HG03571 (cell line): ENCODE measurements at regions not wholly inside any gene's neighbourhood (a gene's known extent, or its start where the extent isn't known, plus 50 kb on each side); places are given as distances from the start of the nearest gene placed in this dataset.
"Not testable (repeated sequence)": the region's sequence is repeated elsewhere in the genome, so short reads cannot be mapped to it uniquely, and the experiment has no call there.

Source experiments
- ATAC-seq: cut with Tn5 transposase; IDR thresholded peaks from one replicate; pipeline ENCODE4 v1.9.1; 2021; ENCODE audit not compliant: unreplicated experiment

- ATAC-seq, result not testable (repeated sequence)
Measured at GRCh38 chr16:29355339-29356059, 51.0 kb downstream of the NPIPB11 start.

DNA sequence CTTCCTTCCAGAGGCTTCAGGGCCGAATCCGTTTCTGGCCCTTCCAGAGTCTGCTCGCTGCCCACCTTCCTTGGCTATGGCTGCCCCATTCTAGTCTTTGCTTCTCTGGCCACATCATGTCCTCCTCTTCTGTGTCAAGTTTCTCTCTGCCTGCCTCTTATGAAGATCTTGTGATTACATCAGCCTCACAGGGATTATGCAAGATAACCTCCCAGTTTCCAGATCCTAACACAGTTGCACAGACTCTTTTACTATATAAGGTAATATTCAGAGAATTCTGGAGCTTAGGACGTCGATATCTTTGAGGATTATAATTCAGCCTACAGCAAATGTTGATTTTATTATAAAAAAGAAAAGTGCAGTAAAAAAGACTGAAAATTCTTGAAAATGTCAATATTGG is 52.1 kb downstream of the NPIPB11 start:
- not testable (repeated sequence) for ATAC-seq

- ATAC-seq, result not testable (repeated sequence)
Measured at GRCh38 chr16:29352617-29352999, 53.9 kb downstream of the NPIPB11 start.

- not testable (repeated sequence) for ATAC-seq
Measured at GRCh38 chr16:29351970-29352616, 54.4 kb downstream of the NPIPB11 start.

DNA sequence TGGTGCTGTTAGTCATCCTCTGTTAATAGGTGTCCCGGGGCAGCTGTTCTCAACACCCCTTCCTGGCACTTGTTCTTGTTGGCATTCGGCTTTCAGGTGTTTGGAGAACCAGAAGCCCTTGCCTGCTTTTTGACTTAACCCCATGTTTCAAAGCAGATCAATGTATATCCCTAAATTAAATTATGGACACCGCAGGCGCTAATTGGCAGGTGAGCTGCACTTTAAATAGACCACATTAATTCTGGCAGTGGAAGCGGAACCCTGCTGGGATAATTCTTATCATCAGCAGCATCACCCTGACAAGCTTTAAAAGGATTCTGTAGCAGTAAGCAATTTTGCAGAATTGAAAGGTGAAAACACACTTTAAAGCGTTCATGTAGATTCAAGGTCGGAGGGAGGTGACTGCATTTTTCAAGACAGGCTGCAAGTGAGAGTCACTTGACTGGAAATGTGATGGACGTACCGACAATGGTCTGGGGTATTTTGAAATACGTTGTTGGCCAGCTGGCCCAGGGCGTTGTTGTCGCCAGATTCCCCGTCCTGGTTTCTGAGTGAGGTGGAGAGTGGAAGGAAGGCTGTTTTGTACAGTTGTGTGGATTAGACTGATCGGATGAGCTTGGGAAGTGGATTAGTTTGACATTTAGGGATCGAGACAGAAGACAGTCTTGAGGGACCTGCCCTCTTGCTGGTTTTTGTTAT is 55.1 kb downstream of the NPIPB11 start:
- not testable (repeated sequence) for ATAC-seq

DNA sequence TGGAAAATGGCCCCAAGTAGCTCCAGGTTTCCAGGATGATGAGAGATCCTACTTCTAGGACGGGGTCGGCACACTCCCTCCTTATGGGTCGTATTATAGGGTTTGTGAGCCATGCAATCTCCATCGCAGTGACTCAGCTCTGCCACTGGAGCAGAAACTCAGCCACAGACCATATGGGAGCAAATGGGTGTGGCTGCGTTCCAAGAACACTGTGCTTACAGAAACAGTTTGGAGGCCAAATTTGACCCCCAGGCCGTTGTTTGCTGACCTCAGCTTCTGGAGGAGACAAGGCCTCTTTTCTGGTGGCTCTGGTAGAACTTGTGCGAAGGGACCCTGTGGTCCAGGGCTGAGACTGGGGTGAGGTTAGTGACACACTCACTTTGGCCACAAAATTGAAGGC is 56.5 kb downstream of the NPIPB11 start:
- ATAC-seq, result not testable (repeated sequence)

- not testable (repeated sequence) for ATAC-seq
Measured at GRCh38 chr16:29348748-29349147, 57.8 kb downstream of the NPIPB11 start.

- ATAC-seq, result not testable (repeated sequence)
Measured at GRCh38 chr16:29348123-29348690, 58.3 kb downstream of the NPIPB11 start.

DNA sequence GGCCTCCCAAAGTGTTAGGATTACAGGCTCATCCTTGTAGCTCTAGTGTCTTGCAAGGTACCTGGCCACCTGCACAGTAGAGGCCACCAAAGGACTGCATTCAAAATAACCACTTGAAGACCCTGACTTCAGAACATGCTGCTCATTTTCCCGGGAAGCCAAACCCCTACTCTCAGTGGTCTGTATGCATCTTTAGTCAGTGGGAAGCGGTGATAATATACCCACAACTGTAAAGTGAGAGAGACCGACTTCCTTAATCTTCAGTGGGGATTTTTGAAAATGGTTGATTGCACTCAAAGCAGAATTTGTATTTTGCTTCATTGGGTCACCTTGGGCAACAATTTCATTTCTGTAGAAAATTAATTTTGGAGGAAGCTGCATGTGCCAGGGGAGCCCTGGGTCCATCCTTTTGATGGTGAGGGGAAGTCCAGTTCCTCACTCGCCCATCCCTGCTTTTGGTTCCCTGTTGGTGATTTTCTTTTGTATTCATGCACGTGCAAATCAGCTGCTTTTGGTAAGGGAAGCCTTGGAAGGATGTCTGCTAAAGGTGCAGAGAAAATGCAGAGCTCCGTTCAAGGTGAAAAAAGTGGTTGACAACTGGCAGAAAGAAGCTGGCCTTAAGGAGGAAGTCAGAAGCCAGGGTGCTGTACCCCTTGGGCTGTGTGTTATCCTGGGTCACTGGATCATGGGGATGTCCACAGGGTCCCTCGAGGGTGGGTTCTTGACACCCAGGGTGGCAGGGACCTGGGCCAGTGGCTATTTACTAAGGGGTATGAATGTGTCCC is 59.5 kb downstream of the NPIPB11 start:
- ATAC-seq, result not testable (repeated sequence)

DNA sequence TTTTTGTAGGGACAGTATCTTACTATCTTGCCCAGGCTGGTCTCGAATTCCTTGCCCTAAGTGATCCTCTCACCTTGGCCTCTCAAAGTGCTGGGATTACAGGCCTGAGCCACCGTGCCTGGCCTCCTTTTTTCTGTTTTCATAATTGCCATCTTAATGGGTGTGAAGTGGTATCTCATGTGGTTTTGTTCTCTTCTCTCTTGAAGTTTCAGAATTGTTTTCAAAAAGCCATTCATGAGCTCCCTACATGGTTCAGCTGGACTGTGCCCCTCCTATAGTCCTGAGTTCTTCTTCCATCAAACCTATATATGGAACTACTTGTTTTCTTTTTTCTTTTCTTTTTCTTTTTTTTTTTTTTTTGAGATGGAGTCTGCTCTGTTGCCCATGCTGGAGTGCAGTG is 60.3 kb downstream of the NPIPB11 start:
- not testable (repeated sequence) for ATAC-seq

DNA sequence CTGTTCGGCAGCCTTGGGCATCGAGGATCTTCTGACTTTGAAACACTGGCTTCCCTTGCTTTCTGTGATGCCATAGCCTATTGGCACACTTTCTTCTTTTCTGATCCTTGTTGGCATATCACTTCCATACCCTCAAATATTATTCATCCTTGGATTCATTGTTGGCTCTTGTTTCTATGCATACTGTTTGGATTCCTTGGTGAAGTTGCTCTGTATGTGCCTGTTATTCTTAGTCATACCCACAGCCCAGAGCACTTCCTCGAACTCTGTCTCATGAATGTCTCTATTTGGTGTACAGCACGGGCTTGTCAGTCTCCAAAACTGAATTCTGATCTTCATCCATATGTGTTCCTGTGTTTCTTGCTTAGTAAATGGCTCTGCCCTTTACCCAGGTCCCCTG is 63.6 kb downstream of the NPIPB11 start:
- ATAC-seq, result not testable (repeated sequence)

- ATAC-seq, result not testable (repeated sequence)
Measured at GRCh38 chr16:29340779-29341438, 65.6 kb downstream of the NPIPB11 start.

- ATAC-seq, result not testable (repeated sequence)
Measured at GRCh38 chr16:29340235-29340634, 66.3 kb downstream of the NPIPB11 start.

DNA sequence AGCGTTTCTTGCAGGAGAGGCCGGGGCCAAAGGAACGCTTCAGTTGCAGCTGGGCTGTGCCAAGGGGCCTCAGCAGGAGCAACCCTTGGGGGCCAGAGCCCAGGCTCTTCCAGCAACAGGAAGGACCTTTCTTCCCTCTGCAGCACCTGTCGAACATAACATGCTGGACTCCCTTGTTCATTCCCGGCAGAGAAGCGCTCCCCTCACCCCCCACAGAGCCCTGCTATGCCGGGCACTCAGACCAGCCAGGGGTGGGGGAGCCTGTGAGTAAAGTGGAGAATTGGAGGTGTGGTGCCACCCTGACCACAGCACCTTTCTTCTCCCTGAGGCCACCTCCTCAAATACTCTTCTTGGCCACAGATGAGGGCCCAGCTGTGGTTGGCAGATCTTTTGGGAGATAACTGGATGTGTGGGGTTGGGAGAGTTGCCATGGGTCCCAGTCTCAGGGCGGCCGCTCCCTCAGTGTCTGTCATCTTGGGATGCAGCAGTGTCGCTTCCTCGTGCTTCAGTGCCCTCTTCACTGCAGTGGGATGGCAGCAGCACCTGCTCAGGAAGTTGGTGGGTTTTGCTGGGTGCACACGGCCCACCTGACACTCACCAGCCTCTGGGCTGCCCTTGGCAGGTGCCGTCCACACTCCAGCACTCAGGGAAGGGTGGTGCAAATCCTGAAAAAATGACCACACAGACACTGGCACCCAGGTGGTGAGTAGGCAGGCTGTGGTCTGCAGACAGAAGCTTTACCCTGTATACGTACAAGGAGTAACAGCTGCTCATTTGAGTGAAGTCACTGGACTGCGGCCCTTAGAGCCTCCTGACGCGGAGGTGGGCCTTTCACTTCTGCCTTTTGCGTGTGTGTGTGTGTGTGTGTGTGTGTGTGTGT is 67.5 kb downstream of the NPIPB11 start:
- peak; percentile 75 for ATAC-seq

DNA sequence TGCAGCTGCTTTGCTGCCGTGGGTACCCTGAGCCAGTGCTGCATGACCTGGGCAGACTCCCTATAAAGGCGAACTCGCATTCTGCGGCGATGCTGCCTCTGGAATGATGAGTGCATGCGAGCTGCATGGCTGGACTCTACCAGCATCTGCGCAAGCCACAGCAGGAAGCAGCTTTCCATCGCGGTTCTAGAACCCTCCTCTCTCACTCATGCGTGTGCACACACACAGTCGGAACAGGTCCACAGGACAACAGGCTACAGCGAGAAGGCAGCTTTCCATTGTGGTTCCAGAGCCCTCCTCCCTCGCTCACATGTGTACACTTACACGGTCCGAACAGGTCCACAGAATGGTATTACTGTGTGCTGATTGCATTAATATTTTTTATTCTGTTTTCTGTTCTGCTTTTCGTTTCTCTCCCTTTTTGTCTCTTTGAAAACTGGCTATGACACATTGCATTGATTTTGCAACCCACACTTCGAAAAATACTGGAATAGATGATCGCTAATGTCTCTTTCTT is 69.1 kb downstream of the NPIPB11 start:
- not testable (repeated sequence) for ATAC-seq

GRCh38 chr16:29335549-29335846 is 71.0 kb downstream of the NPIPB11 start:
- not testable (repeated sequence) for ATAC-seq

DNA sequence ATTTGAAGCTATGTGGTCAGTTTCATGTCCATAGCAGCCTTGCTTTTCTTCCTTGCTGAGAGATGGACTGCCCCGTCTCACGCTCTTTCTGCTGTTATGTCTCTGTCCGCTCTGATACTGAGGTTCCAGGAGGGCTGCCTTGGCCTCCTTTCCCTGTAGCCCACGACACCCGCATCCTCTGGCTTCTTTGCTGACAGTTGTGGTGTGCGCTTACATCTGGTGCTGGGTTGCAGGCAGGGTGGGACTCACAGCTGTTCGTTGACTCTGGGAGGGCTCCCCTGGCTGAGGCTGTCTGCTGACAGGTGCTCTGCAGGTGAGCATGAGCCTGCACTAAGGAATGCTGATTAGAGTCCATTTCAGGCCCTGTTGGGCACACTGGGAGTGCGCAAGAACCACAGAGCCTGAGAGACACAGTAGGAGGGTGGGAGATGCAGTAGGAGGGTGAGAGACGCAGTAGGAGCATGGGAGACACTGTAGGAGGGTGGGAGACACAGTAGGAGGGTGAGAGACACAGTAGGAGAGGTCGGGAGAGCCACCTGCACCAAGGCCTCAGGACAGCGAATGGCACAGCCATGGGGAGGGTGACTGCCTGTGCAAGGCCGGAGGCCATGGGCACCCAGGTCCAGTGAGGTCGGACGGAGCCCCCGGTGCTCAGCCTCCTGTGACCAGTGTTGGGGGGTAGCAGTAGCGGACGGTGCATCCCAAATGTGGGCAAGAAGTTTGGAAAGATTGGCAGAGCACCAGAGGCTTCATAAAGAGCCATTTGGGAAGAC is 71.5 kb downstream of the NPIPB11 start:
- ATAC-seq, result not testable (repeated sequence)

DNA sequence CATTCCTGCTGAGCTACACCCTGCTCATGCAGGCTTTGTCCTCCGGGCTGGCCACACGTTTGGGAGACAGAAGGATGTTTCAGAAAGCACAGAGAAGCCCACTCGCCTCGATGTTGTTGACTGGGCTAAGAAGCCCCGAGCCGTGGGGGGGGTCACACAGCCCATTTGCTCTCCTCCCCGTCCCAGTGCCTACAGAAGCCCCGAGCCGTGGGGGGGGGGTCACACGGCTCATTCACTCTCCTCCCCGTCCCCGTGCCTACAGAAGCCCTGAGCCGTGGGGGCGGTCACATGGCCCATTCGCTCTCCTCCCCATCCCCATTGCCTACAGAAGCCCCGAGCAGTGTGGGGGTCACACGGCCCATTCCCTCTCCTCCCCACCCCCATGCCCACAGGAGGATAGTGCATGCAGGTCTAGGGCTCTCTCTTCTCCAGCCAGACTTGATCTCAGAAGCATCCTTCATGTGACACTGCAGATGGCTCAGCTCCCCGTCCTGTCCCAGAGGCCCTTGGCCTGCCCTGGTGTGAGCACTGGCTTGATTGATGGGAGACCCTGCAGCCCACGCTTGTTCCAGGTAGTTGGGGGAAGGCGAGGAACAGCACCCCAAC is 72.9 kb downstream of the NPIPB11 start:
- not testable (repeated sequence) for ATAC-seq
